Endothelial cell of umbilical vein (primary cell): ENCODE measurements at regions not wholly inside any gene's neighbourhood (a gene's known extent, or its start where the extent isn't known, plus 50 kb on each side); places are given as distances from the start of the nearest gene placed in this dataset.

Experiments
- BruUV-seq: library from RNA; stranded (reverse); fragments of 400-500 nt; replicated peaks from 2 replicates; lab custom pipeline; 2021; lab: Mats Ljungman, UMichigan
- CTCF ChIA-PET: fragments of 300-600, 350-600 bp; sonication (Branson Sonifier 250); formaldehyde crosslinking; loops from one replicate; lab custom pipeline; 2021; ENCODE audit warnings: antibody characterized with exemption, inconsistent platforms; lab: Charles Lee
- POLR2A ChIA-PET: fragments of 300-600, 350-600 bp; sonication (Branson Sonifier 250); formaldehyde crosslinking; loops from one replicate; lab custom pipeline; 2021; ENCODE audit warnings: antibody characterized with exemption, inconsistent platforms; lab: Charles Lee
- DNase-seq: peaks from one replicate; pipeline ENCODE4 v3.0.0-alpha.2; 2011; ENCODE audit warnings: low read depth, low spot score
- FAIRE-seq: peaks from 2 replicates; lab custom pipeline; 2011; peaks lifted over from hg19 to GRCh38; lab: Jason Lieb, UNC
- H2AFZ ChIP-seq: 2 replicates; pipeline ENCODE4 v1.6.0; 2012; ENCODE audit warnings: low read depth, low read length, control low read depth, inconsistent platforms
- H3K27ac ChIP-seq: 2 replicates; pipeline ENCODE4 v1.5.1; 2011; ENCODE audit warnings: low read depth, mild to moderate bottlenecking, control low read depth, low read length, moderate library complexity; ENCODE audit not compliant: insufficient read depth
- H3K27me3 ChIP-seq, 2 experiments: 2 replicates each; pipeline versions ENCODE4 v1.6.0 to v1.6.1; 2011; ENCODE audit warnings: low read length in 2 of 2, mixed read lengths in 1 of 2; ENCODE audit not compliant: control insufficient read depth in 2 of 2, insufficient read depth in 2 of 2
- H3K36me3 ChIP-seq, 2 experiments: 2 replicates in 1 of 2; 3 replicates in 1 of 2; pipeline ENCODE4 v1.5.1; 2011; ENCODE audit warnings: low read length in 2 of 2, mild to moderate bottlenecking in 1 of 2, moderate library complexity in 1 of 2; ENCODE audit not compliant: control insufficient read depth in 2 of 2, insufficient read depth in 2 of 2; ENCODE audit errors: extremely low read depth in 1 of 2
- H3K4me1 ChIP-seq: 3 replicates; pipeline ENCODE4 v1.5.1; 2011; ENCODE audit warnings: mild to moderate bottlenecking, low read length; ENCODE audit not compliant: control insufficient read depth, insufficient read depth; ENCODE audit errors: extremely low read depth
- H3K4me2 ChIP-seq: 2 replicates; pipeline ENCODE4 v1.6.1; 2011; ENCODE audit warnings: low read length, control low read depth, mixed read lengths; ENCODE audit not compliant: insufficient read depth
- H3K4me3 ChIP-seq, 3 experiments: fragments of 200-600 bp in 1 of 3; sonication (generic), shearing (Covaris generic) in 1 of 3; replicated peaks in 1 of 3; 2 replicates each; pipeline ENCODE4 v1.5.1; 2011 to 2016; ENCODE audit warnings: control low read depth in 3 of 3, low read length in 3 of 3, mild to moderate bottlenecking in 2 of 3, inconsistent platforms in 1 of 3, low read depth in 1 of 3, moderate library complexity in 1 of 3; ENCODE audit not compliant: insufficient read depth in 1 of 3
- H3K79me2 ChIP-seq: 2 replicates; pipeline ENCODE4 v1.6.0; 2012; ENCODE audit warnings: low read length, inconsistent platforms; ENCODE audit not compliant: control insufficient read depth, insufficient read depth
- H3K9ac ChIP-seq: replicated peaks from 2 replicates; pipeline ENCODE3; 2011; ENCODE audit warnings: low read length, control low read depth; ENCODE audit not compliant: insufficient read depth; ENCODE audit errors: extremely low read depth
- H3K9me1 ChIP-seq: replicated peaks from 3 replicates; pipeline ENCODE4 v1.6.0; 2011; ENCODE audit warnings: mild to moderate bottlenecking, low read length; ENCODE audit not compliant: control insufficient read depth, insufficient read depth; ENCODE audit errors: extremely low read depth
- H3K9me3 ChIP-seq: replicated peaks from 2 replicates; pipeline ENCODE4 v1.5.1; 2012; ENCODE audit warnings: low read length, inconsistent platforms; ENCODE audit not compliant: control insufficient read depth, insufficient read depth
- H4K20me1 ChIP-seq: replicated peaks from 2 replicates; pipeline ENCODE3; 2011; ENCODE audit warnings: mild to moderate bottlenecking, low read length; ENCODE audit not compliant: control insufficient read depth, insufficient read depth; ENCODE audit errors: extremely low read depth
- EZH2 ChIP-seq: IDR thresholded peaks from 2 replicates; pipeline ENCODE4 v1.6.1; 2012; ENCODE audit warnings: borderline replicate concordance, low read depth, mild to moderate bottlenecking, moderate library complexity, low read length, inconsistent platforms; ENCODE audit not compliant: severe bottlenecking
- FOS ChIP-seq: IDR thresholded peaks from 2 replicates; pipeline ENCODE4 v1.6.1; 2011; ENCODE audit warnings: mild to moderate bottlenecking, low read length, moderate library complexity, borderline replicate concordance; ENCODE audit not compliant: insufficient read depth
- GATA2 ChIP-seq: IDR thresholded peaks from 2 replicates; pipeline ENCODE4 v1.7.0; 2011; ENCODE audit warnings: low read depth, mild to moderate bottlenecking, moderate library complexity, mixed read lengths, low read length; ENCODE audit not compliant: insufficient read length, insufficient read depth
- JUN ChIP-seq: IDR thresholded peaks from 2 replicates; pipeline ENCODE4 v1.6.1; 2011; ENCODE audit warnings: borderline replicate concordance, low read depth; ENCODE audit not compliant: insufficient read length, insufficient read depth
- MYC ChIP-seq: IDR thresholded peaks from one replicate; pipeline ENCODE4 v1.6.1; 2011; ENCODE audit warnings: mild to moderate bottlenecking, low read depth, low read length
- POLR2A ChIP-seq: IDR thresholded peaks from 2 replicates; pipeline ENCODE4 v1.6.1; 2012; ENCODE audit warnings: low read depth, mild to moderate bottlenecking, control low read depth, low read length
- POLR2AphosphoS5 ChIP-seq: IDR thresholded peaks from 2 replicates; pipeline ENCODE4 v1.6.1; 2012; ENCODE audit warnings: low read depth, mild to moderate bottlenecking, control low read depth, low read length, moderate library complexity; ENCODE audit not compliant: insufficient read depth
- dilution Hi-C: fragments of 300-500 bp; cut with MboI; formaldehyde crosslinking; loops from one replicate; pipeline ENCODE4 v1.15.0; 2019; ENCODE audit warnings: low sequenced_read_pairs; ENCODE audit not compliant: extremely low pct_ligation_motif_present
- intact Hi-C: fragments of 100-400 bp; cut with micrococcal nuclease; formaldehyde crosslinking; loops from one replicate; pipeline ENCODE4 v1.10.0; 2022
- TF ChIP-seq, protein P1 (sequence below): IDR thresholded peaks from 2 replicates; pipeline ENCODE4 v1.6.1; 2011; ENCODE audit not compliant: insufficient read depth, insufficient read length
- TF ChIP-seq, protein P2 (sequence below), 2 donors: IDR thresholded peaks; 1 replicate in 1 of 2; 2 replicates in 1 of 2; pipeline ENCODE4 v1.5.1; 2011; ENCODE audit warnings: low read length in 2 of 2, mild to moderate bottlenecking in 2 of 2, moderate library complexity in 2 of 2, control low read depth in 1 of 2, inconsistent platforms in 1 of 2, low read depth in 1 of 2; ENCODE audit not compliant: insufficient read depth in 1 of 2; ENCODE audit errors: extremely low read depth in 1 of 2

DNA sequence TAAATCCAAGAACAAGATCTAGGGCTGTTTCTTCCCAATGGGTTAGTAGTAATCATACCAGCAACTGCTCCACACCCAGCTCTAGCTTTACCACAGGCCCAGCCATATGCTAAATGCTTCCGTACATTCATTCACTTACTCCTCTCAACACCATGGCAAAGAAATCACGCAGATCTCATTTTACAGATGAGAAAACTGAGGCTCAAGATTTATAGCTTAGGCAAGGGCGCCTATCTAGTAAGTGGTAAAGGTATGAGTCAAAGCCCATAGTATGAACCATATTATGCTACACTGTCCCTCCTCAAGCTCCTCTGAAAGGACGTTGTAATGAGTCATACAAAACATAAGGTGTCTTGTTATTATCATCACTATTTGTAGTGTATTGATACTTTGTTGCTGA is 82.2 kb downstream of the NIBAN1 start:
- Histone ChIP-seq H3K9me3 (no peaks in the 10 kb centered on the region), H2AFZ (no peak overlapping the region), H3K4me2 (no peak overlapping the region), H3K27ac (no peak overlapping the region), H3K9ac (no peak overlapping the region), H3K27me3 (no peaks in the 10 kb centered on the region), H3K79me2 (no peaks in the 10 kb centered on the region), H4K20me1 (no peaks in the 10 kb centered on the region), H3K36me3 (no peaks in the 10 kb centered on the region), H3K4me1 (no peaks in the 10 kb centered on the region), H3K4me3 (no peak overlapping the region), H3K9me1 (no peaks in the 10 kb centered on the region)
- DNase-seq (no peak), FAIRE-seq (no peak)
- no peak for TF ChIP-seq JUN
- TF ChIP-seq, protein P1, sequence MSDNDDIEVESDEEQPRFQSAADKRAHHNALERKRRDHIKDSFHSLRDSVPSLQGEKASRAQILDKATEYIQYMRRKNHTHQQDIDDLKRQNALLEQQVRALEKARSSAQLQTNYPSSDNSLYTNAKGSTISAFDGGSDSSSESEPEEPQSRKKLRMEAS, result no peak
- ChIA-PET CTCF (interaction anchor here (1.0 kb wide), 1 partner anchor 65 kb away, joined by 3 read pairs; no protein-coding TSS in a partner anchor), POLR2A (no interaction called here)
- dilution Hi-C loops, result no loop called here
- intact Hi-C loops, result no loop called here
- BruUV-seq, result no TSS peak

GRCh38 chr1:184891440-184891839 is 82.9 kb downstream of the NIBAN1 start:
- H3K4me1 ChIP-seq, result no peaks in the 10 kb centered on the region
- H3K9me1 ChIP-seq, result no peaks in the 10 kb centered on the region
- no peak overlapping the region for H3K4me2 ChIP-seq
- no peak overlapping the region for H3K27ac ChIP-seq
- no peak overlapping the region for H2AFZ ChIP-seq
- DNase-seq (no peak), FAIRE-seq (no peak)
- no peaks in the 10 kb centered on the region for H3K36me3 ChIP-seq
- intact Hi-C loops (no loop called here), dilution Hi-C loops (no loop called here)
- no TSS peak for BruUV-seq
- H3K27me3 ChIP-seq, result no peaks in the 10 kb centered on the region
- ChIA-PET CTCF (no interaction called here), POLR2A (no interaction called here)
- no peak for TF ChIP-seq JUN
- TF ChIP-seq, protein P2, sequence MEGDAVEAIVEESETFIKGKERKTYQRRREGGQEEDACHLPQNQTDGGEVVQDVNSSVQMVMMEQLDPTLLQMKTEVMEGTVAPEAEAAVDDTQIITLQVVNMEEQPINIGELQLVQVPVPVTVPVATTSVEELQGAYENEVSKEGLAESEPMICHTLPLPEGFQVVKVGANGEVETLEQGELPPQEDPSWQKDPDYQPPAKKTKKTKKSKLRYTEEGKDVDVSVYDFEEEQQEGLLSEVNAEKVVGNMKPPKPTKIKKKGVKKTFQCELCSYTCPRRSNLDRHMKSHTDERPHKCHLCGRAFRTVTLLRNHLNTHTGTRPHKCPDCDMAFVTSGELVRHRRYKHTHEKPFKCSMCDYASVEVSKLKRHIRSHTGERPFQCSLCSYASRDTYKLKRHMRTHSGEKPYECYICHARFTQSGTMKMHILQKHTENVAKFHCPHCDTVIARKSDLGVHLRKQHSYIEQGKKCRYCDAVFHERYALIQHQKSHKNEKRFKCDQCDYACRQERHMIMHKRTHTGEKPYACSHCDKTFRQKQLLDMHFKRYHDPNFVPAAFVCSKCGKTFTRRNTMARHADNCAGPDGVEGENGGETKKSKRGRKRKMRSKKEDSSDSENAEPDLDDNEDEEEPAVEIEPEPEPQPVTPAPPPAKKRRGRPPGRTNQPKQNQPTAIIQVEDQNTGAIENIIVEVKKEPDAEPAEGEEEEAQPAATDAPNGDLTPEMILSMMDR (IDR thresholded peaks at IDR 0.05; ENCODE audit: extremely low read depth in 1 of 2, insufficient read depth in 1 of 2, low read depth in 1 of 2, low read length in 2 of 2), result no peak
- TF ChIP-seq POLR2AphosphoS5, result no peak
- TF ChIP-seq GATA2, result no peak
- TF ChIP-seq MYC, result no peak
- no peak for TF ChIP-seq FOS
- TF ChIP-seq, protein P1, result no peak
- no peak for TF ChIP-seq POLR2A
- TF ChIP-seq EZH2, result no peak
- no peaks in the 10 kb centered on the region for H3K9me3 ChIP-seq
- no peak overlapping the region for H3K4me3 ChIP-seq
- no peaks in the 10 kb centered on the region for H4K20me1 ChIP-seq
- no peak overlapping the region for H3K9ac ChIP-seq
- H3K79me2 ChIP-seq, result no peaks in the 10 kb centered on the region
